ENCODE measurements at regions not wholly inside any gene's neighbourhood (a gene's known extent, or its start where the extent isn't known, plus 50 kb on each side); places are given as distances from the start of the nearest gene placed in this dataset.

DNA sequence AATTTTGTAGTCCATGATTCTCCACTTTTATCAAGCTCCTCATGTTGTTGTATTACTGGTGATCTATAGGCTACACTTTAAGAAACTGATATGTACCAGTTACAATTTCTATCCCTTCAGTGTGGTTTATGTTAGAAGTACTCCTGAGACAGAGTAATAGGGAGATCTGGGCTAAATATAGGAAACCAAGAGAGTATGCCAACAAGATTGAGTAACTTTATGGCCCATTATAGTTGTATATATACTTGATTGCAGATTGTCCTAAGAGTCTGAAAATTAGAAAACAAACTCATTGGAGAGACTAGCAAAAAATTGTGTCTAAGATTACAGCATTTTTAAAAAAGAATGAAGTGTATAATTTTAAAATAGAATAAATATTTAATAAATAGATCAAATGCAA, 605.6 kb downstream of the XIRP2 start:
- TF ChIP-seq, protein P1, sequence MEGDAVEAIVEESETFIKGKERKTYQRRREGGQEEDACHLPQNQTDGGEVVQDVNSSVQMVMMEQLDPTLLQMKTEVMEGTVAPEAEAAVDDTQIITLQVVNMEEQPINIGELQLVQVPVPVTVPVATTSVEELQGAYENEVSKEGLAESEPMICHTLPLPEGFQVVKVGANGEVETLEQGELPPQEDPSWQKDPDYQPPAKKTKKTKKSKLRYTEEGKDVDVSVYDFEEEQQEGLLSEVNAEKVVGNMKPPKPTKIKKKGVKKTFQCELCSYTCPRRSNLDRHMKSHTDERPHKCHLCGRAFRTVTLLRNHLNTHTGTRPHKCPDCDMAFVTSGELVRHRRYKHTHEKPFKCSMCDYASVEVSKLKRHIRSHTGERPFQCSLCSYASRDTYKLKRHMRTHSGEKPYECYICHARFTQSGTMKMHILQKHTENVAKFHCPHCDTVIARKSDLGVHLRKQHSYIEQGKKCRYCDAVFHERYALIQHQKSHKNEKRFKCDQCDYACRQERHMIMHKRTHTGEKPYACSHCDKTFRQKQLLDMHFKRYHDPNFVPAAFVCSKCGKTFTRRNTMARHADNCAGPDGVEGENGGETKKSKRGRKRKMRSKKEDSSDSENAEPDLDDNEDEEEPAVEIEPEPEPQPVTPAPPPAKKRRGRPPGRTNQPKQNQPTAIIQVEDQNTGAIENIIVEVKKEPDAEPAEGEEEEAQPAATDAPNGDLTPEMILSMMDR (IDR thresholded peaks at IDR 0.05; ENCODE audit: low read depth, low read length), result no peak
- H3K9me3 ChIP-seq (ENCODE audit: severe bottlenecking), result no peaks in the 10 kb centered on the region
- no peaks in the 10 kb centered on the region for H3K27me3 ChIP-seq (ENCODE audit: insufficient read depth, low read depth, severe bottlenecking)
- H3K4me3 ChIP-seq (ENCODE audit: low read depth, low read length), result no peak overlapping the region
- no peak overlapping the region for H3K27ac ChIP-seq
- DNase-seq, result no peak
- H3K36me3 ChIP-seq, result no peaks in the 10 kb centered on the region

DNA sequence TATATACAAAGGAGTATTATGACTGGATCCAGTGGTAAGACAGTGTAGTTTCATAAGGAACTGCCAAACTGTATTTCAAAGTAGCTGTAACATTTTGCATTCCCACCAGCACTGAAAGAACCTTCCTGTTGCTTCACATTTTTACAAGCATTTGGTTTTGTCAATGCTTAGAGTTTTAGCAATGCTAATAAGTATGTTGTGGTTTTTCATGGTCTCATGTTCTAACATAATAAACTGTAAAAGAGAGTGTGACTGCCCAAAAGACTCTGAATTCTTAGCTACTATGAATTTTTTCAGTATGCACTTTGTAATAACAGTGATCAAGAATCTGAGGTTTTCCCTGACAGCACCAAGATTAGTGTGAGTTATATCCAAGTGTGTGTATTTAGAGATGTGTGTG, 604.2 kb downstream of the XIRP2 start:
- TF ChIP-seq, protein P1 (IDR thresholded peaks at IDR 0.05; ENCODE audit: low read depth, low read length), result no peak
- no peak overlapping the region for H3K27ac ChIP-seq
- H3K36me3 ChIP-seq, result no peaks in the 10 kb centered on the region
- no peak for DNase-seq
- H3K27me3 ChIP-seq (ENCODE audit: insufficient read depth, low read depth, severe bottlenecking), result no peaks in the 10 kb centered on the region
- H3K9me3 ChIP-seq (ENCODE audit: severe bottlenecking), result no peaks in the 10 kb centered on the region
- no peak overlapping the region for H3K4me3 ChIP-seq (ENCODE audit: low read depth, low read length)

DNA sequence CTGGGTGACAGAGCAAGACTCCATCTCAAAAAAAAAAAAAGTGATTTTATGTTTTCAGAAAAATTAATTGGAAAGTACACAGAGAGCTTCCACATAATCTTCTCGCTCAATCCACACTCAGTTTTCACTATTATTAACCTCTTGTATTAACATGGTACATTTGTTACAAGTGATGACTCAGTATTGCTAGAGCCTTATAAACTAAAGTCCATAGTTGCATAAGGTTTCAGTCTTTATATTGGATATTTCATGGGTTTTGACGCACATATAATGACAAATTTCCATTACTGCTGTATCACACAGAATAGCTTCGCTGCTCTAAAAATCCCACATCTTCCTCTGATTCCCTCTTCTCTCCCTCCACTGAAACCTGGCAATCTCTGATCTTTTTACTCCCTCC, 603.5 kb downstream of the XIRP2 start:
- Histone ChIP-seq H3K36me3 (no peaks in the 10 kb centered on the region), H3K27ac (no peak overlapping the region), H3K27me3 (ENCODE audit: insufficient read depth, low read depth, severe bottlenecking) (no peaks in the 10 kb centered on the region), H3K4me3 (ENCODE audit: low read depth, low read length) (no peak overlapping the region), H3K9me3 (ENCODE audit: severe bottlenecking) (no peaks in the 10 kb centered on the region)
- DNase-seq, result no peak
- TF ChIP-seq, protein P1 (IDR thresholded peaks at IDR 0.05; ENCODE audit: low read depth, low read length), result no peak

DNA sequence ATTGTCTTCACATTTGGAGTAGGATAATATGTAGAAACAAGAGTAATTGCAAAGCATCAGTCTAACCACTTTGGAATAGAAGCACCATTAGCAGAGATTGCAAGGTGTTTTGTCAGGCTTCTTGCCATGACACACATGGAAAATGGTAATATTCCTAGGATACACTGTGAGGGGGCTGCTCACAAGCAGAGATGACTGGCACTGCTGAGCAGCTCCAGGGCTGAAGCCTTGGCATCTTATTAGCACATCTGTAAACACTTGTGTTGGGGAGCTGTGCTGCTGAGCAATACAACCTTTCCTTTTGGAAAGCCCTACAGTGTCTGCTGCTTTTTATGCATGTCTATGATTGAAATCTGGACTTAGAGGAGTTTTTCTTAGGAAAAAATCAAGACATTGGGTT, 602.2 kb downstream of the XIRP2 start:
- Histone ChIP-seq H3K9me3 (ENCODE audit: severe bottlenecking) (no peaks in the 10 kb centered on the region), H3K4me3 (ENCODE audit: low read depth, low read length) (no peak overlapping the region), H3K27me3 (ENCODE audit: insufficient read depth, low read depth, severe bottlenecking) (no peaks in the 10 kb centered on the region), H3K36me3 (no peaks in the 10 kb centered on the region), H3K27ac (no peak overlapping the region)
- DNase-seq, result no peak
- TF ChIP-seq, protein P1 (IDR thresholded peaks at IDR 0.05; ENCODE audit: low read depth, low read length), result no peak

DNA sequence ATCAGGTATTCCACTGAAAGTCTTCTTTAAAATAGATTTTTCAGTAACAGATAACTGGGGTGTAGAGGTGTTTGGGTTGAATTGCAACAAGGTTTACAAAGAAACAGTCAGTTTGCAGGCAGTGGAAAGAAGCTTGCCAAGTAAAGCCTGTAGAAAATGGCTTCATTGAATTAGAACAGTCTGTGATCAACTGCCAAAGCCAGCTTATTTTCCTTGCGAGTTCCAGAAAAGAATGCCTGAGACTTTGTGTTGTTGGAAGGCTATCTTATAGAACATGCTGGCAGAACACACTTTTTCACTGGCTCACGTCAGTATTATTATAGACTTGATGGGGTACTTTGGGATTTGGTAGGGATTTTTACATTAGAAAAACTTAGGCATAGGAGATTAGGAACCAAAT, 601.0 kb downstream of the XIRP2 start:
- TF ChIP-seq, protein P1 (IDR thresholded peaks at IDR 0.05; ENCODE audit: low read depth, low read length), result no peak
- Histone ChIP-seq H3K4me3 (ENCODE audit: low read depth, low read length) (no peak overlapping the region), H3K36me3 (no peaks in the 10 kb centered on the region), H3K27me3 (ENCODE audit: insufficient read depth, low read depth, severe bottlenecking) (no peaks in the 10 kb centered on the region), H3K9me3 (ENCODE audit: severe bottlenecking) (no peaks in the 10 kb centered on the region), H3K27ac (no peak overlapping the region)
- no peak for DNase-seq

DNA sequence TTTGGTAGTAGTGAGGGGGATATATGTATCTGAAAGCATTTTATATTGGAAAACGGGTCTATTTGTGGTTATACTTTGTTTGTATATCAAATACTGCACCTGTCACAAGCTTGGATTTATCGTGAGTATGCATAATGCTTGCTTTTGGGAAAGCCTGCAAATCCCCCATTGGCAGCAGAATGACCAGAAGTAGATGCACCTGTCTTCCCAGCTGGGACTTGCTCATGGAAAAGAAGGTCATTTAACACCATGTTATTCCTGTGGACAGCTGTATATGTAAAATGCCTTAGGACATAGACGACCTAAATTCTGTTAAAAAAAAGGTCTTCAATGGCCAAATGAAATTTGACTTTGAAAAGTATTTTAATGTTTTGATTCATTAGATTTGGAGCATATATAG, 599.4 kb downstream of the XIRP2 start:
- Histone ChIP-seq H3K36me3 (no peaks in the 10 kb centered on the region), H3K27ac (no peak overlapping the region), H3K27me3 (ENCODE audit: insufficient read depth, low read depth, severe bottlenecking) (no peaks in the 10 kb centered on the region), H3K9me3 (ENCODE audit: severe bottlenecking) (no peaks in the 10 kb centered on the region), H3K4me3 (ENCODE audit: low read depth, low read length) (no peak overlapping the region)
- DNase-seq, result no peak
- TF ChIP-seq, protein P1 (IDR thresholded peaks at IDR 0.05; ENCODE audit: low read depth, low read length), result no peak

Measured in WERI-Rb-1 (cell line).